ELF-1 (cell line): ENCODE measurements at regions not wholly inside any gene's neighbourhood (a gene's known extent, or its start where the extent isn't known, plus 50 kb on each side); places are given as distances from the start of the nearest gene placed in this dataset.

Experiments used
- DNase-seq: peaks from one replicate; pipeline ENCODE4 v3.0.0-alpha.2; 2016; ENCODE audit warnings: low read depth, low spot score

GRCh38 chr2:226652983-226653765 is 146.4 kb downstream of the IRS1 start:
- no peak for DNase-seq

GRCh38 chr2:226652369-226652768 is 147.3 kb downstream of the IRS1 start:
- DNase-seq: no peak

- peak; percentile 84 for DNase-seq
Measured at GRCh38 chr2:226649871-226650660, 149.6 kb downstream of the IRS1 start.

GRCh38 chr2:226649201-226649600 is 150.4 kb downstream of the IRS1 start:
- DNase-seq: no peak

- DNase-seq: no peak
Measured at GRCh38 chr2:226647621-226648518, 151.8 kb downstream of the IRS1 start.

GRCh38 chr2:226644399-226644865 is 155.2 kb downstream of the IRS1 start:
- DNase-seq: no peak

- DNase-seq: no peak
Measured at GRCh38 chr2:226643946-226644282, 155.7 kb downstream of the IRS1 start.

GRCh38 chr2:226643030-226643945 is 156.3 kb downstream of the IRS1 start:
- no peak for DNase-seq

- DNase-seq: no peak
Measured at GRCh38 chr2:226641008-226641407, 158.6 kb downstream of the IRS1 start.

GRCh38 chr2:226640501-226640900 is 159.1 kb downstream of the IRS1 start:
- DNase-seq: no peak

- no peak for DNase-seq
Measured at GRCh38 chr2:226639550-226639949, 160.1 kb downstream of the IRS1 start.

- DNase-seq: no peak
Measured at GRCh38 chr2:226638576-226638975, 161.0 kb downstream of the IRS1 start.

- DNase-seq: no peak
Measured at GRCh38 chr2:226637383-226637782, 162.2 kb downstream of the IRS1 start.

GRCh38 chr2:226636586-226636985 is 163.0 kb downstream of the IRS1 start:
- no peak for DNase-seq

GRCh38 chr2:226634943-226635604 is 164.5 kb downstream of the IRS1 start:
- no peak for DNase-seq

GRCh38 chr2:226631671-226632070 is 167.9 kb downstream of the IRS1 start:
- peak; percentile 10 for DNase-seq

- DNase-seq: no peak
Measured at GRCh38 chr2:226631187-226631586, 168.4 kb downstream of the IRS1 start.

- DNase-seq: no peak
Measured at GRCh38 chr2:226625946-226626345, 173.7 kb downstream of the IRS1 start.

GRCh38 chr2:226623587-226624368 is 175.8 kb downstream of the IRS1 start:
- DNase-seq: no peak
